GM12874 (cell line): ENCODE measurements at regions not wholly inside any gene's neighbourhood (a gene's known extent, or its start where the extent isn't known, plus 50 kb on each side); places are given as distances from the start of the nearest gene placed in this dataset.

Experiments
- CTCF ChIP-seq: IDR thresholded peaks from 2 replicates; pipeline ENCODE4 v1.5.1; 2011; ENCODE audit warnings: low read depth, mild to moderate bottlenecking, control low read depth, low read length, moderate library complexity; ENCODE audit not compliant: insufficient read depth

DNA sequence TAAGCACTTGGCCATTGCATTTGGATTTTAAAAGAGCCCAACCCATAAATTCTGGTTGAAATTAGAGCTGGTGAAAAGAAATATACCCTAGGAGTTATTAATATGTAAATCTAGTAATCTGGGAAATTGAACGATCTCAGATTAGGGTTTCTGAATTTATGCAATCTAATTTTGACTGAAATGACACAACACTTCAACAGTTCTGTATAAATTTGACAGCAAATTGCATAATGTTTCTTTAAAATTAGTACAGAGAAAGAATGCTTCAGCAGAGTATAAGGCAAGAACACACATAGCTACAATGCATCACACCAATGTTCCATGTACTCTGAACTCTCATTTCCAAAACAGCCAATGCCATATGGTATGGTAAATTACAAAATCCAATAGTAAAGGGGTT, 201.5 kb upstream of the ITGA4 start:
- no peak for TF ChIP-seq CTCF

GRCh38 chr2:181258720-181259119, 198.5 kb upstream of the ITGA4 start:
- no peak for TF ChIP-seq CTCF

DNA sequence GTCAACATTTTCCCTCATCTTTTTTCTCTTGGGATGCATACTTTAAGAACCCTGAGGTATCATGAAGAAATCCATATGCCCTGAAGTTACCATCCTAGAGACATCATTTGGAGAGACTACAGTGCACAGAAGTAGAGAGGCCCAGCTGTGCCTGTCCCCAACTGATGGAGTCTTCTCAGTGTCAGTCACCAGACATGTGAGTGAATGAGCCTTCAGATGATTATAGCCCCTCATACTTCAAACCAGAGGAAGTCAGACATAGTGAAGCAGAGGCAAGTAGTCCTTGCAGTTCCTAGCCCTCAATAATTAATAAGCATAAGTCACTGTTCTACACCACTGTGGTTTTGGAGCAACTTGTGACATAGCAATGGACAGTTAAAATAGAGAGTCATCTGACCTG, 194.4 kb upstream of the ITGA4 start:
- TF ChIP-seq CTCF = no peak

DNA sequence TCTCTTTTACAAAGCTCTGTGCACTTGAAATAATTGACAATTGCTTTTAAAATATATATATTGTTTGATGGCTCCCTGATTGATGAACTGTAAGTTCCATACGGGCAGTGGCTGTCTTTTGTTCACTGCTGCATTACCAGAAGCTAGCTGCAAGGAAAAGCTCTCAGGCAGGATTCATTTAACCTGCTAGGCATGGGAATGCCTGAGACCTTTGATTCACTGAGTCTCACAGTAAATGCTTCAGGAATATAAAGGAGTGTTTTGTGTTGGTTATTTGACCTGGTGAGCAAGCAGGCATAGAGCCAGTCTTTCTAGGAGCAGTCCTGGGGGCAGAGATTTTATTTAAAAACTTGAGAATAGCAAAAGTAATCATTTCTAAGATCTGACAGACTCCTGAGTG, 193.2 kb upstream of the ITGA4 start:
- TF ChIP-seq CTCF = no peak

- TF ChIP-seq CTCF = no peak
These were observed 192.7 kb upstream of the ITGA4 start for GRCh38 chr2:181264441-181264840.

DNA sequence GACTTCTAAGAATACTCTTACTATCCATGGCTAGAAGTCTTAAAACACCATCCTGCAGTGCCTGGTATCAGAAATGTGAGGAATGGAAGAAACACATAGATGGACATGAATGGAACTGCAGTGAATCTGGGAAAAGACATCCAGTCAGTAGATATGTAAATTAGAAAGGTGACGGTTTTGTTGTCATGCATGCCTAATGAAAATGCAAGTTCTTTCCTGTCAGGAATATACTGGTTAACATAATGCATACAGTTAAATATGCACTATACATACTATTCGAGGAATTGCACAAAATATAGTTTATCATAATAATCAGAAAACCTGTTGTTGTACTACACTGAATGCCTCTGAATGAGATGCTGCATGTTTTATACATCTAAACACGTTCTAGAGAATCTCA, 190.6 kb upstream of the ITGA4 start:
- TF ChIP-seq CTCF = no peak

- no peak for TF ChIP-seq CTCF
These were observed 188.9 kb upstream of the ITGA4 start for GRCh38 chr2:181268174-181268867.
